ENCODE measurements at regions not wholly inside any gene's neighbourhood (a gene's known extent, or its start where the extent isn't known, plus 50 kb on each side); places are given as distances from the start of the nearest gene placed in this dataset.

- TF ChIP-seq, protein P1, sequence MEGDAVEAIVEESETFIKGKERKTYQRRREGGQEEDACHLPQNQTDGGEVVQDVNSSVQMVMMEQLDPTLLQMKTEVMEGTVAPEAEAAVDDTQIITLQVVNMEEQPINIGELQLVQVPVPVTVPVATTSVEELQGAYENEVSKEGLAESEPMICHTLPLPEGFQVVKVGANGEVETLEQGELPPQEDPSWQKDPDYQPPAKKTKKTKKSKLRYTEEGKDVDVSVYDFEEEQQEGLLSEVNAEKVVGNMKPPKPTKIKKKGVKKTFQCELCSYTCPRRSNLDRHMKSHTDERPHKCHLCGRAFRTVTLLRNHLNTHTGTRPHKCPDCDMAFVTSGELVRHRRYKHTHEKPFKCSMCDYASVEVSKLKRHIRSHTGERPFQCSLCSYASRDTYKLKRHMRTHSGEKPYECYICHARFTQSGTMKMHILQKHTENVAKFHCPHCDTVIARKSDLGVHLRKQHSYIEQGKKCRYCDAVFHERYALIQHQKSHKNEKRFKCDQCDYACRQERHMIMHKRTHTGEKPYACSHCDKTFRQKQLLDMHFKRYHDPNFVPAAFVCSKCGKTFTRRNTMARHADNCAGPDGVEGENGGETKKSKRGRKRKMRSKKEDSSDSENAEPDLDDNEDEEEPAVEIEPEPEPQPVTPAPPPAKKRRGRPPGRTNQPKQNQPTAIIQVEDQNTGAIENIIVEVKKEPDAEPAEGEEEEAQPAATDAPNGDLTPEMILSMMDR (IDR thresholded peaks at IDR 0.05; ENCODE audit: low read depth, low read length) = no peak
- H3K36me3 ChIP-seq = no peaks in the 10 kb centered on the region
- no peak for DNase-seq
- H3K4me3 ChIP-seq (ENCODE audit: low read depth, low read length) = no peak overlapping the region
- H3K27me3 ChIP-seq (ENCODE audit: insufficient read depth, low read depth, severe bottlenecking) = no peaks in the 10 kb centered on the region
- H3K9me3 ChIP-seq (ENCODE audit: severe bottlenecking) = no peaks in the 10 kb centered on the region
- no peak overlapping the region for H3K27ac ChIP-seq
Measured at GRCh38 chr2:13923823-13924222, 708.7 kb upstream of the LRATD1 start.

DNA sequence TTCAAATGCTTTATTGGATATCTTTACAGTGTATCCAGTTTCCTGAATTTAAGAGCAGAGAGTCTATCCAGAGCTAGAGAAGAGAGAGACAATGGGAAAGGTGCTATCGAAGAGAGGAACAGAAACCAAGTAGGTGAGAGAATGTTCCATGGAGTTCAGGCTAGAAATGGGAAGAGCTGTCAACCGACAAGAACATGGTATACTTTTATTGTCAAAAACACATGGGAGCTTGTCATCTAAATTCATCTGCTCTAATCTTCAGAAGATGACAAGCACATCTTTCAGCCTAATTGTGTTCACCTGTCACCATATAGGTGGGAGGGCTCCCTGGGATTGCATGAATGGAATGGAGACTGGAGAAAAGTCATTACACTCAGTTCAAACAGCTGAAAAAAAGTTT, 690.4 kb upstream of the LRATD1 start:
- no peak overlapping the region for H3K27ac ChIP-seq
- no peaks in the 10 kb centered on the region for H3K27me3 ChIP-seq (ENCODE audit: insufficient read depth, low read depth, severe bottlenecking)

DNA sequence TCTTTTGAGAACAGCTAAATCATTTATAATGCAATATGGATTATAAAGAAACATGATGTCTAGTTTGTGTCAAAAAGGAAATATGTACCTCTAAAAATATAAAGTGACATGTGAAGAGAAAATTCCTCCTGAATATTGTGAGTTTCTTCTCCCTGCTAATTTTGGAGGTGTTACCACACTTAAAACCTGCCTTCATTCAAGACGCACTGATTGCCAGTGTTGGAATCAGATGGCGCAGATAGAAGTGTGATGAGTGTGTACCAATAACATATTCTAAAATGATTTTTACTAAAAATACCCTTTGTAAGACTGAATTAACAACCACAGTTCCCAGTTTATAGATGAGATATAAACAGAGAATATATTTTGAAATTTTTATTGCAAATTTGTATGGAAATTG, 681.8 kb upstream of the LRATD1 start:
- no peaks in the 10 kb centered on the region for H3K27me3 ChIP-seq (ENCODE audit: insufficient read depth, low read depth, severe bottlenecking)
- no peak for DNase-seq
- H3K27ac ChIP-seq = no peak overlapping the region
- no peak overlapping the region for H3K4me3 ChIP-seq (ENCODE audit: low read depth, low read length)
- TF ChIP-seq, protein P1 (IDR thresholded peaks at IDR 0.05; ENCODE audit: low read depth, low read length) = no peak
- H3K36me3 ChIP-seq = no peaks in the 10 kb centered on the region
- H3K9me3 ChIP-seq (ENCODE audit: severe bottlenecking) = no peaks in the 10 kb centered on the region

More for the DNA sequence above, 690.4 kb upstream of the LRATD1 start:
- Histone ChIP-seq H3K36me3 (no peaks in the 10 kb centered on the region), H3K9me3 (ENCODE audit: severe bottlenecking) (no peaks in the 10 kb centered on the region), H3K4me3 (ENCODE audit: low read depth, low read length) (no peak overlapping the region)
- DNase-seq = no peak
- TF ChIP-seq, protein P1 (IDR thresholded peaks at IDR 0.05; ENCODE audit: low read depth, low read length) = no peak

DNA sequence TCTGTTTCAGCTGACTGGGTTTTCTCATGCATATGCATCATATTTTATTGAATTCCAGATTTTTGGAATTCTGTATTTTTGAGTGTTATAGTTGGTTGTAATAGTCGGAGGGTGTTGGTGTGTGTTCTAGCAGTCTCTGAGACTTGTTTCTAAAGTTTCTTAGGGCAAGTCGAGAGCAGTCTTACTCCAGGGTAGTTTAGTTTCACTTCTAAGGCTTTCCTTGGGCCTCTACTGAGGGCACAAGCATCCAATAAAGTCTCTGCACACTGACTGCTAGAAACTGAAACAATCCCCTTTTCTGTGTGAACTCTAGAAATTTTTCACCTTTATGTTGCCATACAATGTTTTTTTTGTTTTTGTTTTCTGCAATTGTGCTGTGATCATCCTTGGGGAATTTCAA, 663.7 kb upstream of the LRATD1 start:
- H3K27me3 ChIP-seq (ENCODE audit: insufficient read depth, low read depth, severe bottlenecking) = no peaks in the 10 kb centered on the region
- H3K4me3 ChIP-seq (ENCODE audit: low read depth, low read length) = no peak overlapping the region
- H3K27ac ChIP-seq = no peak overlapping the region
- H3K9me3 ChIP-seq (ENCODE audit: severe bottlenecking) = no peaks in the 10 kb centered on the region
- H3K36me3 ChIP-seq = no peaks in the 10 kb centered on the region
- DNase-seq = no peak
- TF ChIP-seq, protein P1 (IDR thresholded peaks at IDR 0.05; ENCODE audit: low read depth, low read length) = no peak

DNA sequence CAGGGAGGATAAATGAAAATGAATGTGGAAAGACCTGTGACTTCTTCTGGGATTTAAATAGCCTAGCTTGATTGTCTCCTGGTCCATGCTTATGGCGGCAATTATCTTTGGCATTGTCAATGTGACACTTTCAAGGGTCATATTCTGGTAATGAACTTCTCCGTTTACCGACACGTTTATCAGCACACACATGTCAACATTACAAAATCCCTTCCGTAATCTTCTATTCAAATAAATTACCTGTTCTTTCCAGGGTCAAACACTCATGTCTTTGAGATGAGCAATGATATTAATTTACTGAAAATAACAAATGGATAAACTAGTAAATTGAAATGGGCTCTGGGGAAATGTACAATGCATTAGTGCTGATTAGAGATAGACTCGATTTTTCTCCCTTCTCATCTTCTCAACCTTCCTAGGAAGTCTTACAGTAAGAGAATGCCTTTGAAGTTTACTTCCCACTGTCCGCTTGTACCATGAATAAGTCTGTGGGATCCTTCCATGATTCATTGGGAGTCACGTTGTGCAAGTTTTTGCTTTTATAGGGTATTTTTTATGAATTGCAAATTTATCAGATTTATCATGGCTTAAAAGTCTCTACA, 646.3 kb upstream of the LRATD1 start:
- Histone ChIP-seq H3K27ac (no peak overlapping the region), H3K27me3 (ENCODE audit: insufficient read depth, low read depth, severe bottlenecking) (no peaks in the 10 kb centered on the region), H3K36me3 (no peaks in the 10 kb centered on the region), H3K9me3 (ENCODE audit: severe bottlenecking) (peaks cover 5% of the 10 kb centered on the region), H3K4me3 (ENCODE audit: low read depth, low read length) (no peak overlapping the region)
- DNase-seq = no peak
- TF ChIP-seq, protein P1 (IDR thresholded peaks at IDR 0.05; ENCODE audit: low read depth, low read length) = no peak

DNA sequence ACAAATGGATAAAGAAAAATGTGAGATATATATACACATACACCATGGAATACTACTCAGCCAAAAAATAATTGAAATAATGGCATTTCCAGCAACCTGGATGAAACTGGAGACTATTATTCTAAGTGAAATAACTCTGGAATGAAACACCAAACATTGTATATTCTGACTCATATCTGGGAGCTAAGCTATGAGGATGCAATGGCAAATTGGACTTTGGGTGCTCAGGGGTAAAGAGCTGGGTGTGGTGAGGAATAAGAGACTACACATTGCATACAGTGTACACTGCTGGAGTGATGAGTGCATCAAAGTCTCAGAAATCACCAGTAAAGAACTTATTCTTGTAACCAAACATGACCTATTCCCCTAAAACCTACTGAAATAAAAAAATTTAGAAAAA, 636.0 kb upstream of the LRATD1 start:
- Histone ChIP-seq H3K4me3 (ENCODE audit: low read depth, low read length) (no peak overlapping the region), H3K27ac (no peak overlapping the region), H3K9me3 (ENCODE audit: severe bottlenecking) (peaks cover 6% of the 10 kb centered on the region), H3K27me3 (ENCODE audit: insufficient read depth, low read depth, severe bottlenecking) (no peaks in the 10 kb centered on the region), H3K36me3 (no peaks in the 10 kb centered on the region)
- TF ChIP-seq, protein P1 (IDR thresholded peaks at IDR 0.05; ENCODE audit: low read depth, low read length) = no peak
- no peak for DNase-seq
